Tibial nerve (tissue), 3 donors: ENCODE measurements at regions not wholly inside any gene's neighbourhood (a gene's known extent, or its start where the extent isn't known, plus 50 kb on each side); places are given as distances from the start of the nearest gene placed in this dataset.

Experiments used
- CTCF ChIP-seq, 5 experiments: fragments of 200-600 bp in 3 of 5; fragments of 450-650 bp in 2 of 5; sonication (generic) in 3 of 5; IDR thresholded peaks; one replicate each; pipeline ENCODE4 v1.5.1; 2016 to 2019; ENCODE audit warnings: antibody characterized with exemption in 5 of 5, mild to moderate bottlenecking in 3 of 5, moderate library complexity in 2 of 5
- POLR2A ChIP-seq, 2 donors: fragments of 450-650 bp; IDR thresholded peaks; one replicate each; pipeline ENCODE4 v1.6.1; 2017; ENCODE audit warnings: antibody characterized with exemption in 2 of 2, mild to moderate bottlenecking in 2 of 2, moderate library complexity in 2 of 2

GRCh38 chr1:222890716-222891115 lies 75.9 kb downstream of the DISP1 start:
- TF ChIP-seq CTCF (IDR thresholded peaks at IDR 0.05) = no peak
- TF ChIP-seq POLR2A (IDR thresholded peaks at IDR 0.05) = no peak
